Activated T-cell treated with anti-CD3 and anti-CD28 coated beads for 4 hours (primary cell): ENCODE measurements at regions not wholly inside any gene's neighbourhood (a gene's known extent, or its start where the extent isn't known, plus 50 kb on each side); places are given as distances from the start of the nearest gene placed in this dataset.
"Not testable (repeated sequence)": the region's sequence is repeated elsewhere in the genome, so short reads cannot be mapped to it uniquely, and the experiment has no call there.

ENCODE experiments used
- DNase-seq: peaks from one replicate; pipeline ENCODE4 v3.0.0-alpha.2; 2020

DNA sequence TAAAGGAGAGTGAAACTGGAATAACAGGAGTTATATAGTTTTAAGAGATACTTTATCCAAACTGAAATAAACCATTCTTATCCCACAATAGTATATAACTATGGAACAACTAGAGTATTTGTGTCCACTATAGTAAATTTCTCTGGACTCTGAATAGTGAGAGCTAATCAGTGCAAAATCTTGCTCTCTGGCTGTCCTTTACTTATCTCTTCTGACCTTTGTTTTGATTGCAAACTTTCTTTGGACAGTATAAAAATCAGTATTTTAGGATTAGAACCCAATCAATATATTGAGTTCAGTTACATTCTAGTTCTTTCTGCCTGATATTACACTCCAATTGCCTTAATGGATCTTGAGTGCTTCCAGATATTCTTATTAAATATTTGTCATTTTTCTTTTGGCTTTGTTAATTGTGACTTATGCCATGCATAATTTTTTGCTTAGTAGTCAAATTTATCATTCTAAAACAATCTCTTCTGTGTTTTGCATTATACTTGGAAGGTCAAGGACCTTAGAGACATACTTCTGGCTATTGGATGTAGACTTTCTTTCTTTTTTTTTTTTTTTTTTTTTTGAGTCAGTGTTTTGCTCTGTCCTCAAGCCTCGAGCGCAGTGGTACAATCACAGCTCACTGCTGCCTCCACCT is 89.9 kb upstream of the AMN1 start:
- no peak for DNase-seq

DNA sequence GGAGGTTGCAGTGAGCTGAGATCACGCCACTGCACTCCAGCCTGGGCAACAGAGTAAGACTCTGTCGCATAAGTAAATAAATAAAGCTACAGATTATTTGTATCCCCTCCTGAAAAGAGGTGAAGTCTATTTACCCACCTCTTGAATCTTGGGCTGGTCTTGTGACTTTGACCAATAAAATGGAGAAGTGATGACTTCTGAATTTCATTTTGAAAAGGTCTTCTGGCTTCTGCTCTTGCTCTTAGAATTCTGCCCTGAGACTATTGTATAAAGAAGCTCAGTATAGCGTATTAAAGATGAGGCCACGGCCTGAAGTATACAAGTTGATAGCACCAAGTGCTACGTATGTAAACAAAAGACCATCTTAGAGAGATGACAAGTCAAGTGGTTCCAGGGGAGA is 88.3 kb upstream of the AMN1 start:
- DNase-seq: no peak

- no peak for DNase-seq
These were observed 86.3 kb upstream of the AMN1 start for GRCh38 chr12:31815096-31815495.

DNA sequence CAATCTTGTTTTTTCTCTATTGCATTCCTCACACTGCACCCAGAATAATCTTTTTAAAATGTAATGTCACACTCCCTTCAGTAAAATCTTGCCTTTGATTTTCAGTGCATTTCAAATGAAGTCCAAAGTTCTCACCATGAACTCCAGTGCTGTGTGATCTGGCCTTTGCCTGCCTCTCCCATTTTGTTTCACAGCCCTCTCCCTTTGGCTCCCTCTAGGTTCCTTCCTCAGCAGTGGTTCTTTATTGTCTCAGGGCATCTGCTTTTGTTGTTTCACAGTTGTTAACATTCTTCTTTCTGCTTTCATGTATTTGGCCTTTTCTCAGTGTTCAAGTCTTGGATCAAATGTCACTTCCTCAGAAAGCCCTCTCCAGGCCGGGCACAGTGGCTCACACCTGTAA is 84.5 kb upstream of the AMN1 start:
- no peak for DNase-seq

DNA sequence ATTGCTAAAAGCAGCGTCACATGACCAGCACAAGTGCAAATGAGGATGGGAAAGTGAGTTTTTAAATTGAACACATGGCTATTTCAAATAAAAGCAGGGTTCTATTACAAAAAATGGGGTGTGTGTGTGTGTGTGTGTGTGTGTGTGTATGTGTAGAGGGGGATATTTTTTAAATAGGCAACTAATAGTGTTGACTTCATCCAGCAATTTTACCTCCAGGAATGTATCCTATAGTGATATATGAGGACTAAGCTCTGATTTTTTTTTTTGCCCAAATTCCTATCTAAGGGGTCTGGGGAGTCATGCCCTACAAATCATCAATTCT is 78.9 kb upstream of the AMN1 start:
- no peak for DNase-seq

GRCh38 chr12:31807081-31807772 is 78.4 kb upstream of the AMN1 start:
- DNase-seq: peak; percentile 32

- DNase-seq: not testable (repeated sequence)
These were observed 76.9 kb upstream of the AMN1 start for GRCh38 chr12:31805681-31806080.

DNA sequence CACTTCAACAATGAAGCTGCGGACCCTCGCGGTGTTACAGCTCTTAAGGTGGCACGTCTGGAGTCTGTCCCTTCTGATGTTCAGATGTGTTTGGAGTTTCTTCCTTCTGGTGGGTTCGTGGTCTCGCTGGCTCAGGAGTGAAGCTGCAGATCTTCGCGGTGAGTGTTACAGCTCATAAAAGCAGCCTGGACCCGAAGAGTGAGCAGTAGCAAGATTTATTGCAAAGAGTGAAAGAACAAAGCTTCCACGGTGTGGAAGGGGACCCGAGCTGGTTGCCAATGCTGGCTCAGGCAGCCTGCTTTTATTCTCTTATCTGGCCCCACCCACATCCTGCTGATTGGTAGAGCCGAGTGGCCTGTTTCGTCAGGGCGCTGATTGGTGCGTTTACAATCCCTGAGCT is 75.9 kb upstream of the AMN1 start:
- DNase-seq: not testable (repeated sequence)

- no peak for DNase-seq
These were observed 75.3 kb upstream of the AMN1 start for GRCh38 chr12:31804185-31804504.

GRCh38 chr12:31803306-31804184 is 74.7 kb upstream of the AMN1 start:
- DNase-seq: no peak

DNA sequence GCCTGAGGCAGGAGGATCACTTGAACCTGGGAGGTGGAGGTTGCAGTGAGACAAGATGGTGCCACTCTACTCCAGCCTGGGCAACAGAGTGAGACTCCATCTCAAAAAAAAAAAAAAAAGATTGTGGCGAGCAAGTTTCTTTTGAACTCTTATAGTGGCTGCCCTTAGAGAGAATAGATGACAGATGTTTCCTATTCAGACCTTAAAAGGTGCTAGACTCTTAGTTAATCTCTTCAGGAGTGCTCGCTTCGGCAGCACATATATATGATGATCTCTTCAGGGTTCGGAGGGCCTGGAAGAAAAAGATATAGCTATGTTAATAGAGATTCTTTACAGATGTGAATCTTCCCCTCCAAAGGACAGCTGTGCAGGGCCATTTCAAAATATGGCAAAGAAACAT is 73.1 kb upstream of the AMN1 start:
- no peak for DNase-seq

DNA sequence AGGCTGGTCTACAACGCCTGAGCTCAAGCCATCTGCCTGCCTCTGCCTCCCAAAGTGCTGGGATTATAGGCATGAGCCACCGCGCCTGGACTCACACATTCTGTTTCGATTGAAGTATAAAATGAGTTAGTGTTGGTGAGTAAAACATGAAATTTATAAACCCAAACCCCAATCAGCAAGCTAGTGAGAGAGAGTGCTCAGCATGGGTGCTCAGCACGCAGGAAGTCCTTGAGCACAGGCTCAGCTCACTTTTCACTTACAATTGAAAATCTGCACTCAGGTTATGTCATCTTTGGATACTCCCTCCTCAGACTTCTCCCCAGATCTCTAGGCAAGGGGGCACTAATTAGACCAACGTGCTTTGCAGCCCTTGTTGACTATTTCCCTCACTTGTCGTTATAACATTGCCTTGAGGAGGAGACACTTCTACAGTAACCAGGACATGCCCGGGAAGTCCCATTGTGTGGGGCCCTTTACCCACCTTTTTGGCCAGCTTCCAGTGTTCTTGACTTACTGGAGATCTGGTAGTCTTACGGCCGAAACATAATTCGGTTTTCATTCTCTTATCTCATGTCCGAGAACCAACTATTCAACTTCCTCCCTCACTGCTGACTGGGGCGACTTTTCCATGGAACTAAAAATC is 68.5 kb upstream of the AMN1 start:
- no peak for DNase-seq

- DNase-seq: no peak
These were observed 67.6 kb upstream of the AMN1 start for GRCh38 chr12:31796270-31796951.

GRCh38 chr12:31794745-31795144 is 65.9 kb upstream of the AMN1 start:
- DNase-seq: no peak

- DNase-seq: not testable (repeated sequence)
These were observed 62.4 kb upstream of the AMN1 start for GRCh38 chr12:31791265-31791664.

DNA sequence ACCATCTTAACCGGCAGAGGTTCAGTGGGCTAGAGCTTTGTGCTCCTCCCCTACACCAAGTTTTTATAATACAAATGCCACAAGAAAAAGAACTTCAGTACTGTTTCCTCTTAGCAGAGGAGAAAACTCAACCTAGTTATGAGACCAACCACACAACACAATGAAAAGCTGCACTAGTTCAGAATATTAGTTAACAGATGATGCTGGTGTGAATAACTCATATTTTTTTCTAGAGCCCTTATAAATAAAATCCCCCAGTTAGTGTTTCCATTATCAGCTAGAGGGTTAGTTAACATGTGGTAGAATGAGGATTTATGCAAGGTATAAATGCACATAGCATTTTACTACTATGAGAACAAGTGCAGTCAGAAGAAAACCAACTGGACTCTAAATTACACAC is 61.9 kb upstream of the AMN1 start:
- DNase-seq: no peak

DNA sequence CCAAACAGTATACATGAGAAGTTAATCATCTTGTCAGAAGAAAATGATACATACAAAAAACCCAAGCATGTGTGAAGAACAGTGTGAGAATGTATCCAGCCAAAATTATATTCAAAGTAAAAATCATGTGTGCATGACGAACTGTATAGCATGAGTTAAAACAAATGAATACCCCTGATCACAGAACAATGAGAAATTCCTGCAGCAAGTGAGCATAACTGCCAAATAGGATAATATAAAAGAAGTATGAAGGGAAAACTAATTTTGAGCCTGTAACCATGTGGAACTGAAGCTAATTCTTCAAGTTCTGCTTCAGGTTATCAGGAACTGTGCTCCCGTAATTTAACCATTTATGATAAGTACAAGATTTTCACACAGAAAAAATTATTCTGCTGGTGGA is 56.5 kb upstream of the AMN1 start:
- DNase-seq: no peak

DNA sequence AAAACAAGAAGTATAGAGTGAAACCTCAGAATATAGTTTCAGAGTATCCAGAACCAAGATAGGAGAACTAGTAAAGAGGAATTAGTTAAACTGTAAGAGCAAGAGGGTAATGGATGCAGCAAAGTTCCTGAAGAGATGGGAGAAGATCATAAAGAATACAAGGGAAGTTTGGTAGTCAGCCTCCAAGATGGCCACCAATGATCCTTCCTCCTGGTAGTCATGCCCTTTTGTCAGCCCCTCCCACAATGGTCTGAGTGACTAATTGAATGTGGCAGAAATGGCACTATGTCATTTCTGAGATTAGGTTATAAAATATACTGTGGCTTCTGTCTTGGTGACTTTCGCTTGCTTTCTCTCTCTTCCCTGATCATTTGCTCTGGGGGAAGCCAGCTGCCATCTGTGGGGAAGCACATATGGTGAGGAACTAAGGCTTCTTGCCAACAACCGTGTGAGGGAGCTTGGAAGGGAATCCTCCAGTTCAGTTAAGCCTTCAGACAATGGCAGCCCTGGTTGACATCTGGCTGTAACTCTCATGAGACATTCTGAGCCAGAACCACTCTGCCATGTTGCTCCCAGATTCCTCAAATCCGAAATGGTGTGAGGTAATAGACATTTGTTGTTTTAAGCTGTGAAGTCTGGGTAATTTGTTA is 55.3 kb upstream of the AMN1 start:
- DNase-seq: no peak

DNA sequence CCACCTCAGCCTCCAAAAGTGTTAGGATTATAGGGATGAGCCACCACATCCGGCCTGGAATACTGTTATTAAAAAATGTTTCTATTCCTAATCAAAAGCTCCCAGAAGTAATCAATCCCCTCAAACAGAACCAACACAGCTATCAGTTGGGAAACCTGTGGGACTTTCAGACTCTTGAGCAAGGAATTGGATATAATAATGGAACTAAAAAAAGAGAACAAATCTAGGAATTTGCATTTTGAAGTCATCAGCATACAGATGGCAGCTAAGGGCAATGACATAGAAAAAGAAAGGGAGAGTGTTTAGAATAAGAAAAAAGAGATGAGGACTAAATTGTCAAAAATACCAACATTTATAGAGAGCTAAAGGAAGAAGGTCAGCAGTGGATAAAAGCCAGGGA is 54.7 kb upstream of the AMN1 start:
- no peak for DNase-seq

- no peak for DNase-seq
These were observed 53.2 kb upstream of the AMN1 start for GRCh38 chr12:31781894-31782540.

- DNase-seq: no peak
These were observed 51.3 kb upstream of the AMN1 start for GRCh38 chr12:31780096-31780495.

- no peak for DNase-seq
These were observed 49.9 kb upstream of the AMN1 start for GRCh38 chr12:31778687-31779086.
